WERI-Rb-1 (cell line): ENCODE measurements at regions not wholly inside any gene's neighbourhood (a gene's known extent, or its start where the extent isn't known, plus 50 kb on each side); places are given as distances from the start of the nearest gene placed in this dataset.

Experiments
- DNase-seq: peaks from one replicate; pipeline ENCODE4 v3.0.0-alpha.2; 2020
- H3K27ac ChIP-seq: fragments of 250-450 bp; sonication (Bioruptor Pico); 2 replicates; pipeline ENCODE4 v1.5.1; 2020; ENCODE audit warnings: mild to moderate bottlenecking, moderate library complexity
- H3K27me3 ChIP-seq: fragments of 250-450 bp; sonication (Bioruptor Pico); 2 replicates; pipeline ENCODE4 v1.5.1; 2021; ENCODE audit warnings: mild to moderate bottlenecking, low read depth, moderate library complexity; ENCODE audit not compliant: insufficient read depth, severe bottlenecking
- H3K36me3 ChIP-seq: fragments of 250-450 bp; sonication (Bioruptor Pico); 2 replicates; pipeline ENCODE4 v1.5.1; 2020; ENCODE audit warnings: mild to moderate bottlenecking, moderate library complexity
- H3K4me3 ChIP-seq: 2 replicates; pipeline ENCODE4 v1.5.1; 2011; ENCODE audit warnings: low read depth, mild to moderate bottlenecking, control low read depth, low read length
- H3K9me3 ChIP-seq: fragments of 250-450 bp; sonication (Bioruptor Pico); 2 replicates; pipeline ENCODE4 v1.5.1; 2021; ENCODE audit warnings: mild to moderate bottlenecking, moderate library complexity; ENCODE audit not compliant: severe bottlenecking
- CTCF ChIP-seq: IDR thresholded peaks from 2 replicates; pipeline ENCODE4 v1.5.1; 2011; ENCODE audit warnings: low read depth, mild to moderate bottlenecking, control low read depth, inconsistent platforms, low read length

GRCh38 chr5:171673840-171674239, 111.8 kb upstream of the SMIM23 start:
- Histone ChIP-seq H3K36me3 (no peaks in the 10 kb centered on the region), H3K9me3 (no peaks in the 10 kb centered on the region), H3K27ac (no peak overlapping the region), H3K27me3 (peaks cover 39% of the 10 kb centered on the region), H3K4me3 (no peak overlapping the region)
- DNase-seq, result no peak
- TF ChIP-seq CTCF, result no peak

- no peak for DNase-seq
- no peaks in the 10 kb centered on the region for H3K9me3 ChIP-seq
- no peaks in the 10 kb centered on the region for H3K36me3 ChIP-seq
- no peak overlapping the region for H3K4me3 ChIP-seq
- TF ChIP-seq CTCF, result no peak
- H3K27me3 ChIP-seq, result peaks cover 49% of the 10 kb centered on the region
- H3K27ac ChIP-seq, result no peak overlapping the region
Measured at GRCh38 chr5:171675511-171675910, 110.1 kb upstream of the SMIM23 start.

GRCh38 chr5:171676286-171676944, 109.2 kb upstream of the SMIM23 start:
- Histone ChIP-seq H3K27ac (no peak overlapping the region), H3K4me3 (no peak overlapping the region), H3K36me3 (no peaks in the 10 kb centered on the region), H3K27me3 (peaks cover 53% of the 10 kb centered on the region), H3K9me3 (no peaks in the 10 kb centered on the region)
- DNase-seq, result no peak
- no peak for TF ChIP-seq CTCF

- Histone ChIP-seq H3K27ac (no peak overlapping the region), H3K9me3 (no peaks in the 10 kb centered on the region), H3K36me3 (no peaks in the 10 kb centered on the region), H3K4me3 (no peak overlapping the region), H3K27me3 (peaks cover 60% of the 10 kb centered on the region)
- no peak for DNase-seq
- TF ChIP-seq CTCF, result no peak
Measured at GRCh38 chr5:171678646-171679045, 107.0 kb upstream of the SMIM23 start.

- Histone ChIP-seq H3K36me3 (no peaks in the 10 kb centered on the region), H3K9me3 (no peaks in the 10 kb centered on the region), H3K27me3 (peaks cover 63% of the 10 kb centered on the region), H3K27ac (no peak overlapping the region), H3K4me3 (no peak overlapping the region)
- no peak for DNase-seq
- TF ChIP-seq CTCF, result no peak
Measured at GRCh38 chr5:171680485-171680884, 105.1 kb upstream of the SMIM23 start.

GRCh38 chr5:171681061-171681460, 104.6 kb upstream of the SMIM23 start:
- TF ChIP-seq CTCF, result no peak
- H3K4me3 ChIP-seq, result no peak overlapping the region
- H3K27me3 ChIP-seq, result peaks cover 60% of the 10 kb centered on the region
- H3K27ac ChIP-seq, result no peak overlapping the region
- DNase-seq, result no peak
- no peaks in the 10 kb centered on the region for H3K9me3 ChIP-seq
- H3K36me3 ChIP-seq, result no peaks in the 10 kb centered on the region
